ENCODE measurements at regions not wholly inside any gene's neighbourhood (a gene's known extent, or its start where the extent isn't known, plus 50 kb on each side); places are given as distances from the start of the nearest gene placed in this dataset.

GRCh38 chr11:80929031-80929805, 1488.4 kb upstream of the TENM4 start:
- no peaks in the 10 kb centered on the region for H3K36me3 Mint-ChIP-seq (ENCODE audit: insufficient read depth in 1 of 3, low read depth in 3 of 3)
- Histone ChIP-seq H2BK12ac (ENCODE audit: insufficient read length, low read depth, low read length) (no peak overlapping the region), H2BK120ac (ENCODE audit: low read depth, low read length, poor library complexity, severe bottlenecking) (no peak overlapping the region), H4K5ac (ENCODE audit: insufficient read length, low read depth, low read length) (no peak overlapping the region), H3T11ph (ENCODE audit: low read length) (no peak overlapping the region), H3K14ac (ENCODE audit: insufficient read depth, low read length) (no peak overlapping the region), H2AFZ (ENCODE audit: low read length) (no peak overlapping the region), H3K4me1 (ENCODE audit: insufficient read depth, low read length) (no peaks in the 10 kb centered on the region; the same call in 1 of the 2 replicates), H3K27ac (ENCODE audit: insufficient read length, low read depth, low read length) (no peak overlapping the region), H3K18ac (ENCODE audit: insufficient read length, low read depth, low read length) (no peak overlapping the region), H2AK5ac (ENCODE audit: insufficient read length, low read length) (no peak overlapping the region), H3K79me1 (ENCODE audit: insufficient read depth, low read depth, low read length, poor library complexity, severe bottlenecking) (no peaks in the 10 kb centered on the region), H3K27me3 (ENCODE audit: insufficient read depth, low read length) (no peaks in the 10 kb centered on the region), H4K8ac (replicated peaks; ENCODE audit: insufficient read length, low read depth, low read length) (no peak overlapping the region), H2BK20ac (ENCODE audit: low read depth, low read length, poor library complexity, severe bottlenecking) (no peak overlapping the region), H2BK15ac (ENCODE audit: low read depth, low read length) (no peak overlapping the region), H4K91ac (ENCODE audit: insufficient read length, low read depth, low read length) (no peak overlapping the region), H3K4me2 (ENCODE audit: insufficient read depth, insufficient read length, low read length) (no peak overlapping the region), H3K23me2 (ENCODE audit: insufficient read length, low read depth, low read length, poor library complexity, severe bottlenecking) (no peaks in the 10 kb centered on the region), H4K20me1 (ENCODE audit: control insufficient read depth, insufficient read depth, insufficient read length) (no peaks in the 10 kb centered on the region), H3K9ac (ENCODE audit: extremely low read depth, insufficient read length, low read length) (no peak overlapping the region), H3K4ac (ENCODE audit: low read depth, low read length) (no peak overlapping the region), H3K9me3 (ENCODE audit: control insufficient read depth, low read depth, low read length) (no peaks in the 10 kb centered on the region), H3K79me2 (ENCODE audit: insufficient read depth, low read length) (no peaks in the 10 kb centered on the region), H2BK5ac (ENCODE audit: insufficient read length, low read length) (no peak overlapping the region), H3K23ac (ENCODE audit: insufficient read length, low read depth, low read length) (no peak overlapping the region), H3K56ac (ENCODE audit: insufficient read length, low read depth, low read length) (no peak overlapping the region)
- no peak overlapping the region for H3K27ac Mint-ChIP-seq
- H3K27me3 Mint-ChIP-seq (ENCODE audit: low read depth): no peaks in the 10 kb centered on the region
- peaks cover 0 to 10% of the 10 kb centered on the region in 2 experiments; a peak in 2 of 4 replicates for H3K4me1 Mint-ChIP-seq
- H3K9me3 Mint-ChIP-seq: no peaks in the 10 kb centered on the region
- no peak overlapping the region for H3K4me3 Mint-ChIP-seq
- no peak for TF ChIP-seq CTCF (conservative IDR thresholded peaks at IDR 0.05)
- no CpG with 5 or more reads among the region's 1 CpG for WGBS (ENCODE audit: extremely low coverage, insufficient read length, low lambda C conversion rate)
- no peak for DNase-seq

Measured in H9 (cell line).